Loucy (cell line): ENCODE measurements at regions not wholly inside any gene's neighbourhood (a gene's known extent, or its start where the extent isn't known, plus 50 kb on each side); places are given as distances from the start of the nearest gene placed in this dataset.

Experiments
- H2AFZ ChIP-seq: fragments of 200-600 bp; sonication (generic); 2 replicates; pipeline ENCODE4 v1.6.0; 2016; ENCODE audit warnings: antibody characterized with exemption, mild to moderate bottlenecking, low read length, moderate library complexity
- H3F3A ChIP-seq: fragments of 200-600 bp; 2 replicates; pipeline ENCODE4 v1.6.0; 2016; ENCODE audit warnings: antibody characterized with exemption, low read depth, mild to moderate bottlenecking
- H3K27me3 ChIP-seq: fragments of 200-600 bp; sonication (generic); 2 replicates; pipeline ENCODE4 v1.6.1; 2014; ENCODE audit warnings: low read length, mild to moderate bottlenecking; ENCODE audit not compliant: insufficient read depth, poor library complexity, severe bottlenecking
- H3K36me3 ChIP-seq: fragments of 200-600 bp; sonication (generic); 2 replicates; pipeline ENCODE4 v1.6.1; 2016; ENCODE audit warnings: low read length; ENCODE audit not compliant: insufficient read depth
- H3K4me1 ChIP-seq: fragments of 200-600 bp; sonication (generic); 2 replicates; pipeline ENCODE4 v1.5.1; 2014; ENCODE audit warnings: low read length, mild to moderate bottlenecking; ENCODE audit not compliant: insufficient read depth, poor library complexity, severe bottlenecking
- H3K4me2 ChIP-seq: fragments of 200-600 bp; sonication (generic); 2 replicates; pipeline ENCODE4 v1.6.0; 2014; ENCODE audit warnings: antibody characterized with exemption, low read length, low read depth, mild to moderate bottlenecking; ENCODE audit not compliant: poor library complexity, severe bottlenecking
- H3K4me3 ChIP-seq: fragments of 200-600 bp; sonication (generic); 2 replicates; pipeline ENCODE4 v1.5.1; 2014; ENCODE audit warnings: low read length, mild to moderate bottlenecking, mixed read lengths; ENCODE audit not compliant: poor library complexity, severe bottlenecking
- H3K79me2 ChIP-seq: fragments of 200-600 bp; sonication (generic); 2 replicates; pipeline ENCODE4 v1.6.1; 2014; ENCODE audit warnings: low read length; ENCODE audit not compliant: insufficient read depth
- H3K9ac ChIP-seq: fragments of 200-600 bp; sonication (generic); 2 replicates; pipeline ENCODE4 v1.6.0; 2014; ENCODE audit warnings: mild to moderate bottlenecking, low read depth, low read length, moderate library complexity; ENCODE audit not compliant: poor library complexity, severe bottlenecking
- H3K9me2 ChIP-seq: fragments of 200-600 bp; sonication (generic); replicated peaks from 2 replicates; pipeline ENCODE4 v1.6.1; 2016; ENCODE audit warnings: low read depth, low read length, mixed read lengths
- H3K9me3 ChIP-seq: fragments of 200-600 bp; sonication (generic); 2 replicates; pipeline ENCODE4 v1.6.1; 2014; ENCODE audit warnings: mild to moderate bottlenecking, antibody characterized with exemption, low read length, low read depth; ENCODE audit not compliant: insufficient read depth
- H4K20me1 ChIP-seq: fragments of 200-600 bp; sonication (generic); 2 replicates; pipeline ENCODE4 v1.6.0; 2014; ENCODE audit warnings: antibody characterized with exemption, low read length, mild to moderate bottlenecking; ENCODE audit not compliant: insufficient read depth, poor library complexity, severe bottlenecking
- CTCF ChIP-seq: fragments of 200-600 bp; sonication (generic); conservative IDR thresholded peaks from 2 replicates; pipeline ENCODE4 v1.5.1; 2014; ENCODE audit warnings: mild to moderate bottlenecking, antibody characterized with exemption, low read length
- EZH2phosphoT487 ChIP-seq: fragments of 200-600 bp; IDR thresholded peaks from 2 replicates; pipeline ENCODE4 v1.6.1; 2018; ENCODE audit warnings: antibody characterized with exemption, mild to moderate bottlenecking, moderate library complexity, borderline replicate concordance

GRCh38 chr2:196409376-196409775 is 230.1 kb upstream of the CCDC150 start:
- H3K4me2 ChIP-seq: no peak overlapping the region
- H3K79me2 ChIP-seq: no peaks in the 10 kb centered on the region
- no peaks in the 10 kb centered on the region for H3K9me2 ChIP-seq
- TF ChIP-seq CTCF (no peak), EZH2phosphoT487 (no peak)
- no peak overlapping the region for H3K4me3 ChIP-seq
- no peaks in the 10 kb centered on the region for H3K4me1 ChIP-seq
- H3F3A ChIP-seq: no peaks in the 10 kb centered on the region
- no peaks in the 10 kb centered on the region for H3K36me3 ChIP-seq
- no peaks in the 10 kb centered on the region for H3K9me3 ChIP-seq
- H3K9ac ChIP-seq: no peak overlapping the region
- H4K20me1 ChIP-seq: no peaks in the 10 kb centered on the region
- H2AFZ ChIP-seq: no peak overlapping the region
- no peaks in the 10 kb centered on the region for H3K27me3 ChIP-seq

GRCh38 chr2:196410008-196410407 is 229.5 kb upstream of the CCDC150 start:
- H3K27me3 ChIP-seq: no peaks in the 10 kb centered on the region

DNA sequence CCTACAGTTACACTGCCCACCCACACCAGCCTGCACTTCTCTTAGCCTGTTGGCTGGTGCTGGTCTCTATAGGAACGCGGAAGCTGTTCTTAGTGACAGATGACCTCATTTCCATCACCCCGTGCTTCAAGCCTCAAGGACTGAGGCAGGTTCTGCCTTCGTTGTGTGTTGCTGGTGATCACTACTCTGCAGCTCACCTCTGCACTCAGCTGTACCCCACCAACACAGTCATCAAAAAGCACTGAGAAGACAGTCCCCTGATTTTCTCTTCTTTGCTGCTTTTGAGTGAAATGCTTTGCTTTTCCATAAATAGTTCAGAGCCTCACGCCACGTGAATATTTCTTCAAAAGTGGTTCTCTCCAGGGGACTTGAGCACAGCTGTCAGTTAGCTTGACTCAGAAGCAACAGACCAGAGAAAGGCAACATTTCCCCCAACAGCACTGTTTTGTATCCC is 225.7 kb upstream of the CCDC150 start:
- TF ChIP-seq CTCF (no peak), EZH2phosphoT487 (no peak)
- Histone ChIP-seq H3K9ac (no peak overlapping the region), H3K27me3 (no peaks in the 10 kb centered on the region), H3K4me1 (peaks cover 6% of the 10 kb centered on the region), H3K9me2 (no peaks in the 10 kb centered on the region), H4K20me1 (no peaks in the 10 kb centered on the region), H3K79me2 (no peaks in the 10 kb centered on the region), H3F3A (no peaks in the 10 kb centered on the region), H3K4me3 (no peak overlapping the region), H3K9me3 (no peaks in the 10 kb centered on the region), H2AFZ (no peak overlapping the region), H3K36me3 (no peaks in the 10 kb centered on the region), H3K4me2 (no peak overlapping the region)

More at GRCh38 chr2:196410008-196410407, 229.5 kb upstream of the CCDC150 start:
- Histone ChIP-seq H3K4me2 (no peak overlapping the region), H4K20me1 (no peaks in the 10 kb centered on the region), H3K4me3 (no peak overlapping the region), H3K79me2 (no peaks in the 10 kb centered on the region), H3K4me1 (peaks cover under 1% of the 10 kb centered on the region), H3K9me3 (no peaks in the 10 kb centered on the region), H2AFZ (no peak overlapping the region), H3K36me3 (no peaks in the 10 kb centered on the region), H3K9ac (no peak overlapping the region), H3K9me2 (no peaks in the 10 kb centered on the region), H3F3A (no peaks in the 10 kb centered on the region)
- TF ChIP-seq EZH2phosphoT487 (no peak), CTCF (no peak)
